ENCODE measurements at regions not wholly inside any gene's neighbourhood (a gene's known extent, or its start where the extent isn't known, plus 50 kb on each side); places are given as distances from the start of the nearest gene placed in this dataset.
"Not testable (repeated sequence)": the region's sequence is repeated elsewhere in the genome, so short reads cannot be mapped to it uniquely, and the experiment has no call there.

DNA sequence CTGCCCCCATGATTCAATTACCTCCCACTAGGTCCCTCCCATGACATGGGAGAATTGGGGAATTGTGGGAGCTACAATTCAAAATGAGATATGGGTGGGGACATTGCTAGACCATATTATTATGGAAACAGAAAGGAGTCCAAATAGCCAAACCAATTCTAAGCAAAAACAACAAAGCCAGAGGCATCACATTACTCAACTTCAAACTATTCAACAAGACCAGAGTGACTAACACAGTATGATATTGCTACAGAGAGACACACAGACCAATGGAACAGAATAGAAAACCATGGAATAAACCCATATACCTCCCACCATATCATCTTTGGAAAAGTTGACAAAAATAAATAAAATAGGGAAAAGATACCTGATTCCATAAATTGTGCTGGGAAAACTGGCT is 710.5 kb upstream of the CDH9 start:
- TF ChIP-seq Cebpa-rat (IDR thresholded peaks at IDR 0.05): no peak
- H4K20me1 ChIP-seq: no peaks in the 10 kb centered on the region
- H3K9ac ChIP-seq: no peak overlapping the region
- no peaks in the 10 kb centered on the region for H3K9me3 ChIP-seq
- H3K4me2 ChIP-seq: no peak overlapping the region
- H3K36me3 ChIP-seq: no peaks in the 10 kb centered on the region
- no peaks in the 10 kb centered on the region for H3K27me3 ChIP-seq
- no peak overlapping the region for H3K27ac ChIP-seq
- no peaks in the 10 kb centered on the region for H3K4me1 ChIP-seq
- no peak overlapping the region for H3K4me3 ChIP-seq

DNA sequence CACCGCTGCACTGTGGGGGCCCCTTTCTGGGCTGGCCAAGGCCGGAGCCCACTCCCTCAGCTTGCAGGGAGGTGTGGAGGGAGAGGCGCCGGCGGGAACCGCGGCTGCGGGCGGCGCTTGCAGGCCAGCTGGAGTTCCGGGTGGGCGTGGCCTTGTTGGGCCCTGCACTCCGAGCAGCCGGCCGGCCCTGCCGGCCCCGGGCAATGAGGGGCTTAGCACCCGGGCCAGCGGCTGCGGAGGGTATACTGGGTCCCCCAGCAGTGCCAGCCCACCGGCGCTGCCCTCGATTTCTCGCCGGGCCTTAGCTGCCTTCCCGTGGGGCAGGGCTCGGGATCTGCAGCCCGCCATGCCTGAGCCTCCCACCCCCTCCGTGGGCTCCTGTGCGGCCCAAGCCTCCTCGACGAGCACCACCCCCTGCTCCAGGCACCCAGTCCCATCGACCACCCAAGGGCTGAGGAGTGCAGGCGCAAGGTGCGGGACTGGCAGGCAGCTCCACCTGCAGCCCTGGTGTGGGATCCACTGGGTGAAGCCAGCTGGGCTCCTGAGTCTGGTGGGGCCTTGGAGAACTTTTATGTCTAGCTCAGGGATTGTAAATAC is 705.1 kb upstream of the CDH9 start:
- not testable (repeated sequence) for H3K36me3 ChIP-seq, H4K20me1 ChIP-seq, H3K27me3 ChIP-seq, H3K4me2 ChIP-seq, H3K9ac ChIP-seq, H3K4me1 ChIP-seq, H3K4me3 ChIP-seq, H3K27ac ChIP-seq
- H3K9me3 ChIP-seq: peaks cover 12% of the 10 kb centered on the region

DNA sequence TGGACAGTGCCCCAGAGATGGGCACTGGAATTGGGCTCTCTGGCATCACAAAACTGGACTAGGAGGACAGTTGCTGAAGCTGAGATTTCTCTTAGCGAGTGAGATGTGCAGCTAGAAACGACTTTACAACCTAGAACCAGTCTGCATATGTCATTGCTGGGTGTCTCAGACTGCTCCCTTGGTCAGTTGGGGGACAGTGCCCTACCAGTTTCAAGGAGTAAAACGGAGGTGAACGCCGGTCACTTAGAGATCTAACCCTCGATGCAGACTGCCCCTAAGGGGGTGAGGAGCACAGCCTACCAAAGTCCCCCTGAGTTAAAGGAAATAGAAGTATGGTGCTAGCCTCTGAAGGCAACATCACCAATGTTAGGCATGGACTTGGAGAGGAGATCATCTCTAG is 704.4 kb upstream of the CDH9 start:
- Histone ChIP-seq H3K9me3 (peaks cover 12% of the 10 kb centered on the region), H3K4me1 (no peaks in the 10 kb centered on the region), H3K27ac (no peak overlapping the region), H3K36me3 (no peaks in the 10 kb centered on the region), H3K4me3 (no peak overlapping the region), H3K9ac (no peak overlapping the region), H4K20me1 (no peaks in the 10 kb centered on the region), H3K4me2 (no peak overlapping the region), H3K27me3 (no peaks in the 10 kb centered on the region)
- TF ChIP-seq Cebpa-rat (IDR thresholded peaks at IDR 0.05): no peak

GRCh38 chr5:27734838-27735237 is 696.5 kb upstream of the CDH9 start:
- Histone ChIP-seq H3K36me3 (no peaks in the 10 kb centered on the region), H3K27me3 (no peaks in the 10 kb centered on the region), H3K27ac (no peak overlapping the region), H3K9ac (no peak overlapping the region), H3K4me3 (no peak overlapping the region), H3K4me2 (no peak overlapping the region), H4K20me1 (no peaks in the 10 kb centered on the region), H3K4me1 (no peaks in the 10 kb centered on the region), H3K9me3 (no peaks in the 10 kb centered on the region)
- no peak for TF ChIP-seq Cebpa-rat (IDR thresholded peaks at IDR 0.05)

GRCh38 chr5:27733237-27733636 is 694.9 kb upstream of the CDH9 start:
- H3K36me3 ChIP-seq: no peaks in the 10 kb centered on the region
- no peak overlapping the region for H3K4me2 ChIP-seq
- no peak overlapping the region for H3K9ac ChIP-seq
- H3K9me3 ChIP-seq: no peaks in the 10 kb centered on the region
- H3K27ac ChIP-seq: no peak overlapping the region
- no peaks in the 10 kb centered on the region for H4K20me1 ChIP-seq
- no peak overlapping the region for H3K4me3 ChIP-seq
- no peaks in the 10 kb centered on the region for H3K27me3 ChIP-seq
- TF ChIP-seq Cebpa-rat (IDR thresholded peaks at IDR 0.05): no peak
- H3K4me1 ChIP-seq: no peaks in the 10 kb centered on the region

- Histone ChIP-seq H4K20me1 (no peaks in the 10 kb centered on the region), H3K27me3 (no peaks in the 10 kb centered on the region), H3K27ac (no peak overlapping the region), H3K4me2 (no peak overlapping the region), H3K9ac (no peak overlapping the region), H3K36me3 (no peaks in the 10 kb centered on the region), H3K4me1 (no peaks in the 10 kb centered on the region), H3K9me3 (no peaks in the 10 kb centered on the region), H3K4me3 (no peak overlapping the region)
- no peak for TF ChIP-seq Cebpa-rat (IDR thresholded peaks at IDR 0.05)
Measured at GRCh38 chr5:27727254-27727653, 688.9 kb upstream of the CDH9 start.

- H3K9ac ChIP-seq: no peak overlapping the region
- H3K36me3 ChIP-seq: no peaks in the 10 kb centered on the region
- no peaks in the 10 kb centered on the region for H3K9me3 ChIP-seq
- no peaks in the 10 kb centered on the region for H3K4me1 ChIP-seq
- H4K20me1 ChIP-seq: no peaks in the 10 kb centered on the region
- no peak overlapping the region for H3K4me2 ChIP-seq
- TF ChIP-seq Cebpa-rat (IDR thresholded peaks at IDR 0.05): no peak
- no peak overlapping the region for H3K4me3 ChIP-seq
- no peaks in the 10 kb centered on the region for H3K27me3 ChIP-seq
- no peak overlapping the region for H3K27ac ChIP-seq
Measured at GRCh38 chr5:27722337-27722736, 684.0 kb upstream of the CDH9 start.

DNA sequence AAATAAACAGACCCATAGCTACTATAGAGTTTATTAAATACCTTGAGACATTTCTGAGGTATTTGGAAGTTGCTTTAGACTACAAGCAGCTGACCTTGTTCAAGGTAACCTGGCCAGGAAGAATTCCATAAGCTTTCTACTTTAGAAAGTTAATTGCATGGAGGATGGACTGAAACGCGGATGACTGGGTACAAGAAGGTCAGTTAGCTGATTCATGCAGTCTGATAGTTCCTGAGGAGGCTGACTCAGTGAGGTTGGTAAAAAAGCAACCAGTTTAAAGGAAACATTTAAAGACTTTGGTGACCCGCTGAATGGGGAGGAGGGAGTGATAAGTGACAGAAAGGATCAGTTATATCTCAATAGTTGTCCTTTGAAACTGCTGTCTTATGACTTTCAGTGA is 670.1 kb upstream of the CDH9 start:
- Histone ChIP-seq H3K4me3 (no peak overlapping the region), H3K27me3 (no peaks in the 10 kb centered on the region), H3K9me3 (no peaks in the 10 kb centered on the region), H3K27ac (no peak overlapping the region), H3K9ac (no peak overlapping the region), H3K4me2 (no peak overlapping the region), H3K4me1 (no peaks in the 10 kb centered on the region), H4K20me1 (no peaks in the 10 kb centered on the region), H3K36me3 (no peaks in the 10 kb centered on the region)
- TF ChIP-seq Cebpa-rat (IDR thresholded peaks at IDR 0.05): no peak

DNA sequence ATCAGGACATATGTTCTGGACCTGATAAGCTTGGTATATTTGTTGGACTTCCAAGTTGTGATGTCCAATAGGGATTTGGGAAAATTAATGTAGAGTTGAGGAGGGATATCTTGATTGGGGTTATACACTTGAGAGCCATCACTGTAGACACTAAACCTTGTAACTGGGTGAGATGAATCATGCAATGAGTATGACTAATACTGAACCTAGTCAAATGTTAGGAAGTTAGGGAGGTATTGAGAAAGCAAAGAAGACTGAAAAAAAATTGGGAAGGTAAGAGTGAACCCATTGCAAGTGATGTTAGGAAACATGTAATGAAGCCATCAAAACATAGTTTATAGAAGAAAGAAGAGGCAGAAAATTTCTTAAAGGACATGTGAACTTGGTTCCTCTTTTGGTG is 668.4 kb upstream of the CDH9 start:
- H4K20me1 ChIP-seq: no peaks in the 10 kb centered on the region
- no peaks in the 10 kb centered on the region for H3K9me3 ChIP-seq
- no peaks in the 10 kb centered on the region for H3K27me3 ChIP-seq
- H3K27ac ChIP-seq: no peak overlapping the region
- no peak for TF ChIP-seq Cebpa-rat (IDR thresholded peaks at IDR 0.05)
- no peak overlapping the region for H3K4me3 ChIP-seq
- H3K36me3 ChIP-seq: no peaks in the 10 kb centered on the region
- H3K4me1 ChIP-seq: no peaks in the 10 kb centered on the region
- no peak overlapping the region for H3K9ac ChIP-seq
- H3K4me2 ChIP-seq: no peak overlapping the region

- no peaks in the 10 kb centered on the region for H3K27me3 ChIP-seq
- no peak overlapping the region for H3K4me3 ChIP-seq
- H3K9ac ChIP-seq: no peak overlapping the region
- no peak overlapping the region for H3K4me2 ChIP-seq
- no peak overlapping the region for H3K27ac ChIP-seq
- H3K36me3 ChIP-seq: no peaks in the 10 kb centered on the region
- H3K4me1 ChIP-seq: no peaks in the 10 kb centered on the region
- H4K20me1 ChIP-seq: no peaks in the 10 kb centered on the region
- TF ChIP-seq Cebpa-rat (IDR thresholded peaks at IDR 0.05): no peak
- no peaks in the 10 kb centered on the region for H3K9me3 ChIP-seq
Measured at GRCh38 chr5:27705661-27706060, 667.3 kb upstream of the CDH9 start.

Data from BLaER1 (cell line).